GM12892 (cell line): ENCODE measurements at regions not wholly inside any gene's neighbourhood (a gene's known extent, or its start where the extent isn't known, plus 50 kb on each side); places are given as distances from the start of the nearest gene placed in this dataset.

Experiments
- POLR2A ChIP-seq: IDR thresholded peaks from 2 replicates; pipeline ENCODE4 v1.6.1; 2011; ENCODE audit warnings: low read depth, low read length, control low read depth
- POLR2AphosphoS5 ChIP-seq: IDR thresholded peaks from 2 replicates; pipeline ENCODE4 v1.6.1; 2011; ENCODE audit warnings: low read depth, low read length, control low read depth
- TAF1 ChIP-seq: IDR thresholded peaks from 2 replicates; pipeline ENCODE4 v1.6.1; 2011; ENCODE audit warnings: low read depth, mild to moderate bottlenecking, control low read depth, low read length, borderline replicate concordance

DNA sequence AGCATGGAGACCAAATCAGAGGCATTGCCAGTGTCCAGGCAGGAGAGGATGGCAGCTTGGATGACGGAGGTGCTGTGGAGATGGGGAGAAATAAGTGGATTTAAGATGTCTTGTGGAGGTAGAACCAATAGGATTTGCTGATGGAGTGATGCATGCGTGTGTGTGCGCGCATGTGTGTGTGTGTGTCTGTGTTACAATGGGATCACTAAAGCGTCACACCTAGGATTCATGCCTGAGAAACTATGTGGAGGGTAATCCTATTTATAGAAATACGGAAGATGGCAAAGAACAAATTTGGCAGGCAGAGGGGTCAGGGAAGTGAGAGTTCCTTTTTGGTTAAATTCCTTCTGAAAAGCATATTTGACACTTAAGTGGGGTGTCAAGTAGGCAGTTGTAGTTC lies 64.8 kb upstream of the ARL8B start:
- TF ChIP-seq POLR2A (no peak), TAF1 (no peak), POLR2AphosphoS5 (no peak)
